ENCODE measurements at regions not wholly inside any gene's neighbourhood (a gene's known extent, or its start where the extent isn't known, plus 50 kb on each side); places are given as distances from the start of the nearest gene placed in this dataset.
"Not testable (repeated sequence)": the region's sequence is repeated elsewhere in the genome, so short reads cannot be mapped to it uniquely, and the experiment has no call there.

- no peak for DNase-seq
- intact Hi-C loops (cut with DNase I) = no loop called here
Measured at GRCh38 chr2:194105358-194105757, 1551.7 kb upstream of the SLC39A10 start.

- intact Hi-C loops (cut with DNase I) = no loop called here
Measured at GRCh38 chr2:194104687-194105086, 1552.3 kb upstream of the SLC39A10 start.

GRCh38 chr2:194103941-194104659 is 1552.9 kb upstream of the SLC39A10 start:
- intact Hi-C loops (cut with DNase I) = no loop called here
- DNase-seq = no peak

More at GRCh38 chr2:194104687-194105086, 1552.3 kb upstream of the SLC39A10 start:
- no peak for DNase-seq

GRCh38 chr2:194102546-194102945 is 1554.5 kb upstream of the SLC39A10 start:
- intact Hi-C loops (cut with DNase I) = no loop called here
- no peak for DNase-seq

GRCh38 chr2:194100201-194100600 is 1556.8 kb upstream of the SLC39A10 start:
- intact Hi-C loops (cut with DNase I) = no loop called here
- DNase-seq = no peak

- intact Hi-C loops (cut with DNase I) = no loop called here
- DNase-seq = no peak
Measured at GRCh38 chr2:194096402-194096801, 1560.6 kb upstream of the SLC39A10 start.

GRCh38 chr2:194095359-194095758 is 1561.7 kb upstream of the SLC39A10 start:
- DNase-seq = no peak
- intact Hi-C loops (cut with DNase I) = no loop called here

- peak in 2 of 10 donors; percentile 67 to 70 for DNase-seq
- intact Hi-C loops (cut with DNase I) = no loop called here
Measured at GRCh38 chr2:194090251-194090905, 1566.6 kb upstream of the SLC39A10 start.

GRCh38 chr2:194087089-194087958 is 1569.7 kb upstream of the SLC39A10 start:
- intact Hi-C loops (cut with DNase I) = no loop called here
- no peak for DNase-seq

- intact Hi-C loops (cut with DNase I) = no loop called here
- DNase-seq = no peak
Measured at GRCh38 chr2:194086129-194086528, 1570.9 kb upstream of the SLC39A10 start.

GRCh38 chr2:194079989-194080388 is 1577.0 kb upstream of the SLC39A10 start:
- no peak for DNase-seq
- intact Hi-C loops (cut with DNase I) = no loop called here

- intact Hi-C loops (cut with DNase I) = no loop called here
- no peak for DNase-seq
Measured at GRCh38 chr2:194077366-194077765, 1579.7 kb upstream of the SLC39A10 start.

- intact Hi-C loops (cut with DNase I) = no loop called here
- DNase-seq = no peak
Measured at GRCh38 chr2:194062401-194062800, 1594.6 kb upstream of the SLC39A10 start.

- intact Hi-C loops (cut with DNase I) = no loop called here
- DNase-seq = no peak
Measured at GRCh38 chr2:194060269-194060668, 1596.8 kb upstream of the SLC39A10 start.

GRCh38 chr2:194054313-194054712 is 1602.7 kb upstream of the SLC39A10 start:
- intact Hi-C loops (cut with DNase I) = no loop called here
- no peak for DNase-seq

- intact Hi-C loops (cut with DNase I) = no loop called here
- peak in 2 of 10 donors; percentile 41 to 49 for DNase-seq
Measured at GRCh38 chr2:194044321-194044720, 1612.7 kb upstream of the SLC39A10 start.

- intact Hi-C loops (cut with DNase I); DNase-seq: not testable (repeated sequence)
Measured at GRCh38 chr2:194021130-194021529, 1635.9 kb upstream of the SLC39A10 start.

GRCh38 chr2:194020155-194020554 is 1636.9 kb upstream of the SLC39A10 start:
- peak in 4 of 10 donors; percentile 4 to 69 (median 55) for DNase-seq
- intact Hi-C loops (cut with DNase I) = no loop called here

- no peak for DNase-seq
- intact Hi-C loops (cut with DNase I) = no loop called here
Measured at GRCh38 chr2:194015751-194016150, 1641.3 kb upstream of the SLC39A10 start.

GRCh38 chr2:194014639-194015038 is 1642.4 kb upstream of the SLC39A10 start:
- DNase-seq = no peak
- intact Hi-C loops (cut with DNase I) = no loop called here

GRCh38 chr2:194004590-194005206 is 1652.3 kb upstream of the SLC39A10 start:
- intact Hi-C loops (cut with DNase I) = no loop called here
- no peak for DNase-seq
